Activated naive CD4-positive, alpha-beta T cell treated with anti-CD3 and anti-CD28 coated beads, Interleukin-2, amount 10 ng/mL, durations not matched to agents 7 days and 5 days (primary cell): ENCODE measurements at regions not wholly inside any gene's neighbourhood (a gene's known extent, or its start where the extent isn't known, plus 50 kb on each side); places are given as distances from the start of the nearest gene placed in this dataset.

ENCODE experiments used
- CTCF ChIA-PET: fragments of 350-600 bp; sonication (Branson Sonifier 250); formaldehyde crosslinking; loops from one replicate; lab custom pipeline; 2021; ENCODE audit warnings: antibody characterized with exemption; lab: Charles Lee
- DNase-seq: peaks from one replicate; pipeline ENCODE4 v3.0.0-alpha.2; 2020
- H3K27ac Mint-ChIP-seq: one replicate; pipeline ENCODE4 v1.8.0; 2021; ENCODE audit warnings: mild to moderate bottlenecking, moderate library complexity, mixed read lengths
- H3K27me3 Mint-ChIP-seq: one replicate; pipeline ENCODE4 v1.8.0; 2021; ENCODE audit warnings: mild to moderate bottlenecking, mixed read lengths
- H3K36me3 Mint-ChIP-seq: one replicate; pipeline ENCODE4 v1.8.0; 2021; ENCODE audit warnings: mixed read lengths
- H3K4me1 Mint-ChIP-seq: one replicate; pipeline ENCODE4 v1.8.0; 2021; ENCODE audit warnings: mixed read lengths
- H3K4me3 Mint-ChIP-seq: one replicate; pipeline ENCODE4 v1.8.0; 2021; ENCODE audit warnings: mild to moderate bottlenecking, moderate library complexity, mixed read lengths
- H3K9me3 Mint-ChIP-seq: one replicate; pipeline ENCODE4 v1.8.0; 2021; ENCODE audit warnings: mixed read lengths

DNA sequence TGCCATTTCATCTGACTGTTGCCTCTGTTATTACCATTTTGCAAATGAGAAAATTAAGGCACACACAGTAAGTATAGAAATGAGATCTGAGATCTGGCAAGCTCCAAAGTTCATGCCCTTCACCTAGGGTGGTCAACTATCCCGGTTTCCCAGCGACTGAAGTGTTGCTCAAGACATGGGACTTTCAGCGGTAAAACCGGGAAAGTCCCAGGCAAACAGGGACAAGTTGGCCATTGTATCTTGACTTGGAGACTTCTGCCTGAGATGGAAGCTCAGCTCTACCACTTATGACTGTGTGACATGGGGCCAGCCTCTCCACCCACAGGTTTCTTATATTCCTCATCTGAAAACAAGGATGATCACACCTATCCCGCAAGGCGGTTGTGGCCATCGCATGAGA lies 55.6 kb upstream of the TPM1 start:
- DNase-seq: no peak
- Mint-ChIP-seq H3K36me3 (no peaks in the 10 kb centered on the region), H3K27me3 (peaks cover 17% of the 10 kb centered on the region), H3K9me3 (no peaks in the 10 kb centered on the region), H3K4me3 (no peak overlapping the region), H3K4me1 (no peaks in the 10 kb centered on the region), H3K27ac (no peak overlapping the region)
- CTCF ChIA-PET: no interaction called here

DNA sequence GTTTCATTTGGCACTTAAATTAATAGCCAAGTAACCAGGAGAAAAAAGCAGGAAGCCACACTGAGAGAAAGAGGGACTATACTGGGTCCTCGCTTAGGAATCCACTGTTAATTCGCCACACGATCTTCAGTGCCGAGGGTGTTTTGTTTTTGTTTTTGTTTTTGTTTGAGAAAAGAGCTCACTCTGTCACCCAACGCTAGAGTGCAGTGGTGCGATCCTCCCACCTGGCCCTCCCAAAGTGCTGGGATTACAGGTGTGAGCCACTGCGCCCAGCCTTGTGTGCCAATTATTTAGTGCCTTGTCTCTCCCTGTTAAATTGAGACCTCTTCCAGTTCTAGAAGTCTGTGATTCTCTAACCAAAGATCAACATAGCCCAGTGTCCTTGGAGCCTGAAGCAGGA lies 53.8 kb upstream of the TPM1 start:
- no peaks in the 10 kb centered on the region for H3K36me3 Mint-ChIP-seq
- H3K27me3 Mint-ChIP-seq: peaks cover 17% of the 10 kb centered on the region
- DNase-seq: no peak
- H3K27ac Mint-ChIP-seq: no peak overlapping the region
- no peaks in the 10 kb centered on the region for H3K4me1 Mint-ChIP-seq
- no peaks in the 10 kb centered on the region for H3K9me3 Mint-ChIP-seq
- CTCF ChIA-PET: no interaction called here
- H3K4me3 Mint-ChIP-seq: no peak overlapping the region

DNA sequence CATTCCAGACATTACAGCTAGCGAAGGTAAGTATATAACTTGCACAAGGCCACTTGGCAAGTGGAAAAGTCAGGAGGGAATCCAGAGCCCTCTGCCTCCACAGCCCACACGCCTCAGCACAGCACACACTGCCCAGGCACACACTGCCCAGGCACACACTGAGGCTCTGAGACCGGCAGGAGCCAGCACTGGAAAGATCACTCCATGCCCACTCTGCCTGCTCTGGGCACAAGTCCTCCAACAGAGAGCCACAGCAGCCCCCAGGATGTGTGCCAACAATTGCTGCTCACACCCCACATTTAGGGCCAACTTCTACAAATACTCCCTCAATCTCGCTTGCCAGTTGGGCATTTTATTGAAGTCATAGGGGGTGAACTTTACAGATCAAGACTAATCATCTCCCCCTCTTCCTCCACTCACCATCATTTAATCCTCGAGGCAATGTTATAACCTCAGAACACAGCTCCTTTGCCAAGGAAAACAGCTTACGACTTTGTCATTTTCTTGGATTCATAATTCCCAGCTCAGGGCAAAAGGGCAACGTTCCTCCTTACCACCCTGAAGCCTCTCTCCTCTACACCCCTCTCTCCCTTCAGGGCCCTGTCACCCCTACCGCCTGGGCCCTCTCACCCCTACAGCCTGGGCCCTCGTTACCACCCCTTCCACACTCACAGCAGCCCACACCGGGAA lies 53.0 kb upstream of the TPM1 start:
- Mint-ChIP-seq H3K36me3 (no peaks in the 10 kb centered on the region), H3K4me3 (no peak overlapping the region), H3K9me3 (no peaks in the 10 kb centered on the region), H3K4me1 (no peaks in the 10 kb centered on the region), H3K27ac (no peak overlapping the region), H3K27me3 (peaks cover 20% of the 10 kb centered on the region)
- DNase-seq: no peak
- CTCF ChIA-PET: no interaction called here

DNA sequence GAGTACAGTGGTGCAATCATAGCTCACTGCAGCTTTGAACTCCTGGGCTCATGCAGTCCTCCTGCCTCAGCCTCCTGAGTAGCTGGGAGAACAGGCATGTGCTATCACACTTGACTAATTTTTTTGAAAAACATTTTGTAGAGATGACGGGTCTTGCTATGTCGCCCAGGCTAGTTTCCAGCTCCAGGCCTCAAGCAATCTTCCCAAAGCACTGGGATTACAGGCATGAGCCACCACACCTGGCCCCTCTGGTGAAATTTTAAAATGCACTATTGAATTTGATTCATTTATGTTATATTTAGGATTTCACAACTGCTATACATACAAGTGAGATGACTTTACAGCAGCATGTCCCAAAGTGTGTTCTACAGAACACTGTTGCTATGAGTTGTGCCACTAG lies 50.8 kb upstream of the TPM1 start:
- Mint-ChIP-seq H3K27ac (no peak overlapping the region), H3K36me3 (no peaks in the 10 kb centered on the region), H3K4me3 (no peak overlapping the region), H3K27me3 (peaks cover 17% of the 10 kb centered on the region), H3K9me3 (no peaks in the 10 kb centered on the region), H3K4me1 (no peaks in the 10 kb centered on the region)
- DNase-seq: no peak
- CTCF ChIA-PET: no interaction called here

DNA sequence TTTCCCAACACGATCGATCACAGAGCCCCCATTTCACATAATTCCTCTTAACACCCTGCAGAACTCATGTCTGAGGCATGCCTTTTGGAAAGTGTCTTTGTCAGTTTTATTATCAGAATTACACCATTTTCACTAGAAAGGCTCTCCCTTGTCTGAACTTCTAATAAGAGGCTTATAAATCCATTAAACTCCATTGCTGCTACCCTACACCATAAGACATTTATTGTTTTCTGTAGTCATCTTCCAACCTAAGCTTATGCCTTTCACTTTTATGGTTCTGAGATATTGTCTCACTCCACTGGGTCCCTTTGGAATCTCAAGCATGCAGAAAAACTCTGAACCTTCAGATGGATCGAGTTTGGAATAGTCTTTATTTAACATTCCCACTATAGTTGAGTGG lies 50.2 kb upstream of the TPM1 start:
- Mint-ChIP-seq H3K36me3 (no peaks in the 10 kb centered on the region), H3K9me3 (no peaks in the 10 kb centered on the region), H3K4me3 (no peak overlapping the region), H3K27me3 (peaks cover 12% of the 10 kb centered on the region), H3K4me1 (no peaks in the 10 kb centered on the region), H3K27ac (no peak overlapping the region)
- DNase-seq: no peak
- CTCF ChIA-PET: no interaction called here
